KBM-7 (cell line): ENCODE measurements at regions not wholly inside any gene's neighbourhood (a gene's known extent, or its start where the extent isn't known, plus 50 kb on each side); places are given as distances from the start of the nearest gene placed in this dataset.
"Not testable (repeated sequence)": the region's sequence is repeated elsewhere in the genome, so short reads cannot be mapped to it uniquely, and the experiment has no call there.

Experiments used
- DNase-seq: peaks from one replicate; pipeline ENCODE4 v3.0.0-alpha.2; 2015
- in situ Hi-C: fragments of 300-500 bp; cut with MboI; formaldehyde crosslinking; loops from 2 replicates; pipeline ENCODE4 v1.14.3; 2020; ENCODE audit warnings: low sequenced_read_pairs, low pct_unique_long_range_greater_than_20kb, mixed read lengths

DNA sequence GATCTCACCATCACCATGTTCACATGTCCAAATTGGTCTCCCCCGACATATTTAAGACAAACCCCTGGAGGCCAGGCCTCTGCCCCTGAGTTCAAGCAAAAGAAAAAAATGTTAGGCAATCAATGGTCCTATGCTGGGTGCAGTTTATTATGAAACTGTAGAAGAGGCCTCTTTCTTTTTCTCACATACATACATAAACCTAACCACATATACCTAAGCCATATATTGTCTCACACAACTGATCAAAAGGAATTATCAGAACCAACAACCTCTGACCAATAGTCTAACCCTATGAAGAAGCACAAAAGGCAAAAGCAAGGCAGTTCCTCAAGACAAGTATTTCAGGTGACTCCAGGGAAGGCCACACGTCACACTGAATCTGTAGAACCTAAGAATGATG lies 49.9 kb downstream of the ILRUN start:
- in situ Hi-C loops, result no loop called here
- DNase-seq, result no peak

DNA sequence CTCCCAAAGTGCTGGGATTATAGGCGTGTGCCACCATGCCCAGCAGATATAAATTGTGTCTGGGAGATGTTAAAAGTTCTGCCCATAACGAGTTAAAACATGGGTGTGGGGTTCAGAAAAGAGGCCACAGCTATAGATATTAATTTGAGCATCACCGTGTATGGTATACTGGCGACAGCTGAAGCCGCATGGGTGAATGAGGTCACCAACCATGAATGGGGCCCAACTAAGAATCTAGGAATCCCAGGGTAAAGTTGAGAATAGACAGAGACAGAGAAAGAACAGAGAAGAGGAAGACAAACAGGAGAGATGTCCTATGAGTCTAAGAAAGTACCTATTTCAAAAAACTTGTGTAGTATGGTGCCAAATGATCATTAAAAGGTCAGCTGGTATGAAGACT lies 50.9 kb downstream of the ILRUN start:
- no peak for DNase-seq
- in situ Hi-C loops, result no loop called here

DNA sequence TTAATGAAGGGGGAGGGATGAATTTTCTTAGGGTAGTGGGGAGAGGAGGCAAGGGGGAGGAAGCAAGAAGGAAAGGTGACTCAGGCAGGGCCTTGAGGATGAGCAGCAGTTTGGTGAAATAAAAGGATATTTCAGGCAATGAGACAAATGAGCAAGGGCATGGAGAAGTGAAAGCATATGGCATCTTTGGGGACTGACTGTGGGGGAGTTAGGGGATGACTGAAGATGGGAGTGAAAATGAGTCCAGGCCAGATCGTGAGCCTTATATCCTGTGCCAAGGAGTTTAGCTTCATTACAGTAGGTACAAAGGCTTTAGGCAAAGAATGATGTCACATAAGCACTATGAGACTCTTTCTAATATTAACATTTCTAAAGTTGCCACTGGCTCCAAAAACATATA lies 51.9 kb downstream of the ILRUN start:
- in situ Hi-C loops, result no loop called here
- no peak for DNase-seq

- in situ Hi-C loops, result no loop called here
- no peak for DNase-seq
Observed at GRCh38 chr6:34642427-34642826, 54.1 kb downstream of the ILRUN start.

- in situ Hi-C loops, DNase-seq: not testable (repeated sequence)
Observed at GRCh38 chr6:34640074-34640849, 56.3 kb downstream of the ILRUN start.

DNA sequence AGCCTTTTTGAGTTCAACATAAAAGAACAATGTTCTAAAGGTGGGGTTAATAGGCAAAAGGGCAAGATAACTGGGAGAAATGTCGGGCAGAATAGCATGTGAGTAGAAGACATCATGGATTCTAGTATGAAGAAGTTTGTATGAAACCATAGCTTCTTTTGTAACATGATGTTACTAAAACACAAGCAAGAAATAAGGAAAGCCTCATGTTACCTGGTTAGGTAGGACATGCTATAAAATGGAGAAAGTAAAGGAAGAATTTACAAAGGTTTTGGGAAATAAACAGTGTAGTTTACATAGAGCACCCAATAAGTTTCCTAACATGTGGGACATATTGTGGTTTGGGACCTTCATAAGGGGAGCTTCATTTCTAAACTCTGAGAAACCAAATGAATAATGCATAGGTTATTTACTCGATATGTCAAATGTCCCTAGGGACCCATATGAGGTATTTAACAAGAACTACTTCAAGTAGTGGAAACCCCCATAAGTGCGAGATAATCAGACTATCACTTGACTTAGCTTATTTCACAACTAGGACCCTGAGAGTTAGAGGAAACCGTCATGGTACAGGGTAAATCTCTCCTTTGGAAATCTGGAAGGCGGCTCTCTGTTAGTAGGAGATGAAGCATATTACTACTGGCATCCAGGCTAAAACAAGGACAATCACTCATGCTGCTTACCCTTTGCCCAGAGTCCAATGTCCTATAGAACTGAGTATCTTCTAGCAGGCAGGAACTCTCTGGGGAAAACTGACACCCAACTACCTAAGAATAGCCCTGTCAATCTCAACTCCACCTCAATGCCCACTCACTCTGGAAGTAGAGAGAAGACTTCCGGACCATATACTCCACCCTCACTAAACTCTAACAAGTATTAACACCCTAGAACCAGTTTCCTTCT lies 57.5 kb downstream of the ILRUN start:
- DNase-seq, result no peak
- in situ Hi-C loops, result no loop called here

DNA sequence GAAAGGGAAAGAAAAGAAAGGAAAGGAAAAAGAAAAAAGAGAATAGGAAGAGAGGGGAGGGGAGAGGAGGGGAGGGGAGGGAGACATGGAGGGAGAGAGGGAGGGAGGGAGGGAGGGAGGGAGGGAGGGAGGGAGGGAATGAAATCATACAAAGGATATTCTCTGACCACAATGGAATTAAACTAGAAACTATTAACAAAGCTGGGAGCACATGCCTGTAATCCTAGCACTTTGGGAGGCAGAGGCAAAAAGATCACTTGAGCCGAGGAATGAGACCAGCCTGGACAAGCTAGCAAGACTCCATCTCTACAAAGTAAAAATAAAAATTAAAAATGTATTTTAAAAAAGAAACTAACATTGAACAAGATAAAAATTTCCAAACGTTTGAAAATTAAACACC lies 62.8 kb downstream of the ILRUN start:
- in situ Hi-C loops, result no loop called here
- no peak for DNase-seq

DNA sequence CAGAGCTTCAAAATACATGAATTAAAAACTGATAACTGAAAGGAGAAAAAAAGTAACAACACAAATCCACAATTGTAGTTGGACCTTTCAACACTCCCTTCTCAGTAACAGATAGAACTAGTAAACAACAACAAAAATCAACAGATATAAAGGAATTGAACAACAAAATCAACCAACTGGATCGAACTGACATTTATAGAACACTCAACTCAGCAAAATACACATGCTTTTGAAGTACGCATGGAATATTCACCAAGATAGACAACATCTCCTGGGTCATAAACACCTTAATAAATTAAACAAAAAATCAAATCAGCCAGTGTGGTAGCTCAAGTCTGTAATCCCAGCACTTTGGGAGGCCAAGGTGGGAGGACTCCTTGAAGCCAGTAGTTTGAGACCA lies 63.3 kb downstream of the ILRUN start:
- in situ Hi-C loops, result no loop called here

GRCh38 chr6:34630040-34630439 lies 66.5 kb downstream of the ILRUN start:
- in situ Hi-C loops, result no loop called here
- DNase-seq, result no peak

More for the DNA sequence above, 63.3 kb downstream of the ILRUN start:
- no peak for DNase-seq

DNA sequence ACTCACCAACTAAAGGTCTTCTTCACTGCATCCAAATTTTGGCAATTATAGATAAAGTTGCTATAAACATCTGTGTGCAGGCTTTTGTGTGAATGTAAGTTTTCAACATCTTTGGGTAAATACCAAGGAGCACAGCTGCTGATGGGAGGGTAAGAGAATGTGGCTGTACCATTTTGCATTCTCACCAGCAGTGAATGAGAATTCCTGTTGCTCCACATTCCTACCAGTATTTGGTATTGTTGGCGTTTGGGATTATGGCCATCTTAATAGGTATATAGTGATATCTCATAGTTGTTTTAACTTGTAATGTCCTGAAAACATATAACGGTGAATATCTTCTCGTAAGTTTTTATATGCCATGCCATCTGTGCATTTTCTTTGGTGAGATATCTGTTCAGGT lies 69.3 kb downstream of the ILRUN start:
- in situ Hi-C loops, result no loop called here
- DNase-seq, result no peak

DNA sequence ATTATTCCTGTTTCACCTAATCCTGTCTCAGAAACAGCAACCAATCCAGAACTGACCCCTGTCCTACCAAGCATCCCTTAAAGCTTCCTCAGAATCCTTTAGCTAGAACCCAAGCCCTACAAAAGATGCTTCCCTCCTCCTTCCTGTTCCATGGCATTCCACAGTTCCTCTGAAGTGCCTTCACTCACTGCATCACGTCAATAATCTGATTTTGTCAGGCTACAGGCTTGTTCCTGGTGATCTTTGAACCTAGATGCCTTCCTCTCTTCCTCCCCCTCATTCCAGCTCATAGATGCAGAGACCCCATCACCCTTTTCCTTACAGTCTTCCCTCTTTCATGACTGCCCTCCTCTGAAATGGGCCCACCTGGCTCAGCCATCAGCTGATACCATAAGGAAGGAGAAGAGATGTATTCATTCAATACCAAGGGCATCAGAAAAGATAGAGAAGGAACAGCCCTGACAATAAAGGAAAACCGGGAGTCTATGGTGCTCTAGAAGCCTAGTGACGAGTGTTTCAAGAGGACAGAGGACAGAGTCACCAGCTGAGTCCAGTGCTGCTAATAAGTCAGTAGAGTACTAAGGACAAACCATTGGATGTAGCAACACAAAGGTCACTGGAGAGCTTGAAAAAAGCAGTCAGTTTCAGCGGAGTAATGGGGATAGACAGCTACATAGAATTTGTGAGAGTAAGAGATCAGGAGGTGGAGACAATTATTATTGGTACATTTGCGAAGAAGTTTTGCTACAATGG lies 62.5 kb upstream of the SPDEF start:
- no peak for DNase-seq
- in situ Hi-C loops, result no loop called here

- DNase-seq, result no peak
- in situ Hi-C loops, result no loop called here
Observed at GRCh38 chr6:34617231-34617630, 61.1 kb upstream of the SPDEF start.

DNA sequence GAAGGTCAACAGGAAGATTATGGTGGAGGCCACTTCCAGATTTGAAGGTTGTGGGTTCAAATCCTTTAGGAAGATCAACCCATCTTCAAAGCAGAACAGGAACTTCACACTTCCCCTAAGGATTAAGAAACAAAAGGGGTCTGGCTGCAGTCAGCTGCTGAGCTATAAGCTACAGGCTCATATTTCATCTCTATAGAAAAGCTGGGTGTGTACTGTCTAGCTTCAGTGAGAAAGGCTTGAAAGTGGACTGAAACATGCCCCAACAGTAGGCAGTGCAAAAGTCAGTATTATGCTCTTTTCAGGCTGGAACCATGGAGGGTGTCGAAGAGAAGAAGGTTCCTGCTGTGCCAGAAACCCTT lies 60.1 kb upstream of the SPDEF start:
- in situ Hi-C loops, result no loop called here
- DNase-seq, result peak; percentile 15

- in situ Hi-C loops, result no loop called here
- DNase-seq, result no peak
Observed at GRCh38 chr6:34615574-34616226, 59.6 kb upstream of the SPDEF start.

GRCh38 chr6:34610819-34611477 lies 54.8 kb upstream of the SPDEF start:
- no peak for DNase-seq
- in situ Hi-C loops, result no loop called here

DNA sequence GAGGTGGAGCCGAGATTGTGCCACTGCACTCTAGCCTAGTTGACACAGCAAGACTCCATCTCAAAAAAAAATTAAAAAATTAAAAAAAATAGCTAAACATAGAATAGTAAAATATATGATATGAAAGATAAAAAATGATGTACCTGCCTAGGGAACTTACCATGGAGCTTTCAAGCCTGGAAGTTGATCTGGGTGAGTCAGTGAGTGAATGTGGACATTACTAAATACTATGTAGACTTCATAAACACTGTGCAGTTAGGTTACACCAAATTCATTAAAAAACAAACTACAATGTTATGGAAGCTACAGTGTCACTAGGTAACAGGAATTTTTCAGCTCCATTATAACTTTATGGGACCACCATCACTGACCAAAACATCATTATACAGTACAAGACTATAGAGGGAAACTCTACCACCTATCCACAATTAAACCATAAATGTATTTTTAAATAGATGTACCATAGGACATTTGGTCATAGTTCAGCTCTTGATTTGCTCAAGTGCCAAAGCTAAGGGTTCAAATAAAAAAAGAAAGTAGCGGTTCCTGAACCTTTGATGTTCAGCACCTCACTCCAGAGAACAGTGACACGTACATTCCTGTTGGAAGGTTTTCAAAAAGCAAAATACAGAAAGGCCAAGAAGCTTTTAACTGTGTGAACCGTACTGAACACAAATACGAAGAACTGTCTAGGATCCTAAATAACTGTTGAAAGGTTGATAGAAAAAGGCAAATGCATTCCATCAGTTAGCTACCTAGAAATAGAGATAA lies 52.4 kb upstream of the SPDEF start:
- no peak for DNase-seq
- in situ Hi-C loops, result no loop called here

GRCh38 chr6:34606477-34607265 lies 50.5 kb upstream of the SPDEF start:
- in situ Hi-C loops, result no loop called here
- no peak for DNase-seq
